SHP77 treated with DMSO at 0.1 percent for 48 hours (cell line): ENCODE measurements at regions not wholly inside any gene's neighbourhood (a gene's known extent, or its start where the extent isn't known, plus 50 kb on each side); places are given as distances from the start of the nearest gene placed in this dataset.
"Not testable (repeated sequence)": the region's sequence is repeated elsewhere in the genome, so short reads cannot be mapped to it uniquely, and the experiment has no call there.

Source experiments
- DNase-seq: peaks from one replicate; lab custom pipeline; 2025; lab: John Stamatoyannopoulos, UW

DNA sequence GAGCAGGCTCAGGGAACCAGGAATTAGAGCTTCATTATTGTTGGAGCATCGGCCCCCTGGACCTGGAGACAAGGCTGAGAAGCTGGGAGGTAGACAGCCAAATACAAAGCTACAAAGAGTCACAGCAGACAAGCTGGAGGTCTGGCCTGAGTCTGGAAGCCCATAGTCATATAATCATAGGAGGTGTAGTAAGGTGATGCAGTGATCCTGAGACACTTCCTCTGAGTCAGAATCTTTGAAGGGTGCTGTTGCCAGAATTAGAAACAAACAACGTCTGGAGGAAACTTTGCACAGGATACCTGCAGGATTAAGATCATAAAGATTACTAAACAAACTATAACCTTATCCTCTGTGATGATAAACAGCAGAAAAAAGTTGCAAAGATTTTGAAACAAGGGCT lies 213.8 kb downstream of the DSC3 start:
- DNase-seq = no peak

DNA sequence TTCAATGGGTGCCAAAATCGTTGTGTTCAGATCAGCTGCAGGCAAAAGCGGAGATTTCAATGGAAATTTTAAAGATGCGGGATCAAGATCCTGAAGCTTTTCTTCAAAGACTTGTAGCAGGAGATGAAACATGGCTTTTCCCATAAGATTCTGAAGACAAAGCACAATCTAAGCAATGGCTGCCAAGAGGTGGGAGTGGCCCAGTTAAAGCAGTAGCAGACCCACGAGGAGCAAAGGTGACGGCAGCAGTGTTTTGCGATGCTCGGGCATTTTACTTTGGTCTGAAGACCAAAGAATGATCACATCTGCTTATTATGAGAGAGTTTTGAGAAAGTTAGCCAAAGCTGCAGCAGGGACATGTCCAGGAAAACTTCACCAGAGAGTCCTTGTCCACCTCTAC lies 222.9 kb downstream of the DSC3 start:
- no peak for DNase-seq

DNA sequence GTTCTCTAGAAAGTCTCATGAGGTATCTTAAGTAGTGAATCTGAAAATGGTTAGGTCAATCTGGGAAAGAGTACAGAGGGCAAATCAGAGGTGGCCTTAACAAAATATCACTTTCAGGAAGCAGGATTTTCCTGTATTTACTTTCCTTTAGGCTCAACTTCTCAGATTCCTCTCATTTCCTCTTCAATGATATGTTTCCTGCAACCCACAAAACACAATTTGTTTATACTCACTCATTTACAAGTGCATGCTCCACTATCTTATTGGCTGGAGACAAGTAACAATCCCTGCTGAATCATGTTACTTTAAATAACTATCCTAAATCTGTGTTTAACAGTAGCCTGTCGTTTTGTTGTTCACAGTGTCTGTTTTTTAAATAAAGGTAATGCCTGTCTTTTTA lies 228.1 kb downstream of the DSC3 start:
- no peak for DNase-seq

DNA sequence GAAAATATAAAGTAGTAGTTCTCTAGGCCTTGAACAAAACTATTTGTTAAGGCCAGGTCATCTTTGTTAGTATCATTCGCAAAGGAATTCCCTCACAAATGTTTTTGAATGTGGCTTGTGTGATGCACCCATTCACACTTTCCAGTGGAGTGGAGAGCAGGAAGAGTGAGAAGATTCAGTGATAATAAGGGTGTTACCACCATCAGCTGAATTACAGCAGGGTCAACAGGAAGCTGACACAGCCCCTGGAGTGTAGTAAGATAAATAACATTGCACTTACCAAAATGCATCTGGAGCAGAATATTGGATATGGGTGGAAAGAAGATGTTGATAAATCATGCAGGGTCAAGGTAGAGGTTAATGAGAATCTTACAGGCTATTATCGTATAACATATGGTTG lies 231.0 kb downstream of the DSC3 start:
- DNase-seq = no peak

DNA sequence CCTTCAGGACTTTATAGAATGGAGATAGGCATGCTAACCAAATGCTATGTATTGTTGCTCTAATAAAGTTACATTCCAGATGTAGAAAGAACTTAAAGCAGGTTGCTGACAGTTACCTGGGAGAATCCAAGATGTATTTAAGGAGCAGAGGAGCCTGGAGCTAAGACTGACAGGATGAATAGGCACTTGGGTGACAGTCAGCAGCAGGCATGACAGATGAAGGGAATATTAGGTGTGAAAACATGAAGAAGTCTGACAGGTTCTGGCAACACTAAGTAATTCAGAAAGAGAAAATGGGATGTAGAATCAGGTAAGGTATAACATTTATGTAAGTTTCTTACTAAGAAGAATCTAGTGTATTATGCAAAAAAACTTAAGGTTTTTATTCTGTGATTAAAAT lies 232.0 kb downstream of the DSC3 start:
- DNase-seq = no peak

DNA sequence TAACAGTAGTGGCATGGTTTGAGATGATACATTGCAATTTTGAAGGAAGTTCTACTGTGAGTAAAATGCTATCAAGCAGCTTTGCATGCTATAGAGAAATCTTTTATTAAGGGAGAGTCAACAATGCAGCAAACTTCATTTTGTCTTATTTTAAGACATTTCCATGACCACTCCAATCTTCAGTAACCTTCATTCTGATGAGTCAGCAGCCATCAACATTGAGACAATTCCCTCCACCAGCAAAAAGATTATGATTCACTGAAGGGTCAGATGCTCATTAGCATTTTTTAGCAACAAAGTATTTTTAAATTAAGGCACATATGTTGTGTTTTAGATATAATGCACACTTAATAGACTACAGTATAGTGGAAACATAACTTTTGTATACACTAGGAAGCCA lies 235.7 kb downstream of the DSC3 start:
- DNase-seq = no peak

DNA sequence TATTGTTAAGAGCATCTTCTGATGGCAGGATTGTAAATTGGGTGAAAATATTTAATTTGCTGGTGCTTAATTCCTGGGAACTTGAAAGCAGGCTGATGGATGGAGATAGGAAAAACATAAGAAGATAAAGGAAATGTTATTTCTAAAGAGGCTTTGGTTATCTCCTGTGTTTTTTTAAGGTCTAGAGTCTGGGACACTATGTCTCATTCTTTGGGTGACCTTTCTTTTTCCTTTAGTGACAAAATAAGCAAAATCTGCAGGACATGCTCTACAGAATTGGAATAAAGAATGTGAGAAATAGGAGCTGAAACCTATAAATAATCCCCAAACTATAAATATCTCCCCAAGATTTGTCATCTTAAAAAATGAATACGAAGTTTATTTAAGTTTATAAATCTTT lies 241.7 kb downstream of the DSC3 start:
- DNase-seq = no peak

DNA sequence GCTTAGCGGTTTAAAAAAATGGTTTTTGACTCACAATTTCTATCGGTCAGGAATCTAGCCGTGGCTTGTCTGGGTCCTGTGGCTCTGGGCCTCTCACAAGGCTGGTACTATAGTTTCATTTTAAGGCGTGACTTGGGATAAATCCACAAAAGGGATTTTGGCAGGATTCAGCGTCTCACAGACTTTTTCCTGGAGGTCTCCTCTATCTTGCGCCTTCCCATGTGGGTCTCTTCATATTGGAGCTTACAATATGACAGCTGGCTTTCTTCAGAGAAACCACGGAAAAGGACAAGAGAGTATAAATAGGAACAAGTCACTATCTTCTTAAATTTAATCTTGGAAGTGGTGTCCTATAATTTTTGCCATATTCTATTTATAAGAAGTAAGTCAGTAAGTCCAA lies 250.5 kb downstream of the DSC3 start:
- no peak for DNase-seq

DNA sequence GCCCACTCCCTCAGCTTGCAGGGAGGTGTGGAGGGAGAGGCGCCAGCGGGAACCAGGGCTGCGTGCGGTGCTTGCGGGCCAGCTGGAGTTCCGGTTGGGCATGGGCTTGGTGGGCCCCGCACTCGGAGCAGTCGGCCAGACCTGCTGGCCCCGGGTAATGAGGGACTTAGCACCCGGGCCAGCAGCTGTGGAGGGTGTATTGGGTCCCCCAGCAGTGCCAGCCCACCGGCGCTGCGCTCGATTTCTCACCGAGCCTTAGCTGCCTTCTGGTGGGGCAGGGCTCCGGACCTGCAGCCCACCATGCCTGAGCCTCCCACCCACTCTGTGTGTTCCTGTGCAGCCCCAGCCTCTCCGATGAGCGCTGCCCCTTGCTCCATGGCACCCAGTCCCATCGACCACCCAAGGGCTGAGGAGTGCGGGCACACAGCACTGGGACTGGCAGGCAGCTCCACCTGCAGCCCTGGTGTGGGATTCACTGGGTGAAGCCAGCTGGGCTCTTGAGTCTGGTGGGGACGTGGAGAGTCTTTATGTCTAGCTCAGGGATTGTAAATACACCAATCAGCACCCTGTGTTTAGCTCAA lies 254.0 kb downstream of the DSC3 start:
- not testable (repeated sequence) for DNase-seq

DNA sequence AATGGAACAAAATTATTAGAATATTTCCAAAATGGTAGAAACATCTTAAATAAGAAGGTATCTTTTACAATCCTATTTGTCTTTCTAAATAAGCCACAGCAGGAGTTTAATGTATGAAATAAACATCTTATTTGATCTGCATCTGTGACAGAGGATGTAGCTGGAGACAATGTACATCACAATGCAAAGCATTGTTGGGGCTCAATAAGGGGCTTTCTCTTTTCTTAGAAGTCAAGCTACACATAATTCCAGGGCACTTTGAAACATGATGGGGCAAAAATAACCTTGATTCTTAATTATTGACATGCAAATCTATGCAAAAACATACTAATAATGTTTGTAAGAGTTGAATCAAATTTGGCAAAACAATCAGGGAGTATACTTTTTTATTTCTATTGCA lies 255.1 kb downstream of the DSC3 start:
- no peak for DNase-seq

DNA sequence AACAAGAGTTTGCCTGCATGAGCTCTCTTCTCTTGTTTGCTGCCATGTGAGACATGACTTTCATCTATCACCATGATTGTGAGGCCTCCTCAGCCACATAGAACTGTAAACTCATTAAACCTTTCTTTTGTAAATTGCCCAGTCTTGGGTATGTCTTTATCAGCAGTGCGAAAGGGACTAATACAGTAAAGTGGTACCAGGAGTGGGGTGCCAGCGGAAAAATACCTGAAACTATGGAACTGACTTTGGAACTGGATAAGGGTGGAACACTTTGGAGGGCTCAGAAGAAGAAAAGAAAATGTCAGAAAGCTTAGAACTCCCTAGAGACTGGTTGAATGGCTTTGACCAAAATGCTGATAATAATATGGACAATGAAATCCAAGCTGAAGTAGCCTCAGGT lies 260.9 kb downstream of the DSC3 start:
- no peak for DNase-seq

DNA sequence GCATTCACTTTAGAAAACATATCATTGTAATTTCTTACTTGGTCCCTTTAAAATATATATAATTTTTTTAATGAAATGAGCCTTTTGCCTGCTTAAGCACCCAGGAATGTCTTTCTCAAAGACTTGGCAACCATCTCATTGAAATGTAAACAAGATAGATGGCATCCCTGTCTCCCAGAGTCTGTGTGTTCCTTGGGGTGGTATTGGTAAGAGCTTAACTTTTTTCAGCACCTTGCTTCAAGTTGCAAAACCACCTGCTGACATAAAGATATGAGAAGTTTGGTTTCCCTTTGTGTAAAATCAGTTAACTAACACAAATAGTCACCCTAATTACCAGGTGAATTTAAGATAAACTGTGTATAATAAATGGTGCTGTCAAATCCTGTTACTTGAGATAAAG lies 266.9 kb downstream of the DSC3 start:
- DNase-seq = no peak

DNA sequence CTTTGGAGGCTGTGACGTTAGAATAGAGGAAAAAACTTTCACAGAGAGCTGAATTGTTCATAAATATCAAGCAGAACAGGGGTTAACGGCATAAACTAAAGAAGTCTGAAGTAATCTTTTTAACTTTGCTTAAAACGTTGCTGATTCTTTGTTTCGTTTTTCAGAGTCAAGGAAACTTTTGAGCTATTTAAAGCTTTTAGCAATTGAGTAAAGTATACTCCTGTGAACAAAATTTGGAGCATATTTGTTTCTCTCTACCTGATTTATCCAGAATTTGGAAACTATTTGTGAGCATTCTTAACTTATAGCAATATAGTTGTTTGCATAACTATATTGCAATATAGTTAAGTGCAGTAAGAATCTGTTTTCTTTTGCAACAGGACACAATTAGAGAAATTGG lies 270.4 kb downstream of the DSC3 start:
- DNase-seq = not testable (repeated sequence)

DNA sequence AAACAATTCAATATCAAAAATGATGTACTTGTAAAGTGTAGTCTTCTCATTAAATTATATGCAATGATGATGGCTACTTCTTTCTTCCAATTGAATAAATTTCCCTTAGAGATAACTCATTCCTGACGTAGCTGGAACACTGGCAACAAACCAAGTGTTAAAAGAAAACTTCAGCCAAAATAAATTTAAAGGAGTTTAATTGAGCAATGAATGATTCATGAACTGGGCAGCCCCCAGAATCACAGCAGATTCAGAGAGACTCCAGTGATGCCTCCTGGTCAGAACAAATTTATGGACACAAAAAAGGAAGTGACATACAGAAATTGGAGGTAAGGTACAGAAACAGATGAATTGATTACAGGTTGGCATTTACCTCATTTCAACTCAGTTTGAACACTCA lies 276.5 kb downstream of the DSC3 start:
- DNase-seq = no peak

DNA sequence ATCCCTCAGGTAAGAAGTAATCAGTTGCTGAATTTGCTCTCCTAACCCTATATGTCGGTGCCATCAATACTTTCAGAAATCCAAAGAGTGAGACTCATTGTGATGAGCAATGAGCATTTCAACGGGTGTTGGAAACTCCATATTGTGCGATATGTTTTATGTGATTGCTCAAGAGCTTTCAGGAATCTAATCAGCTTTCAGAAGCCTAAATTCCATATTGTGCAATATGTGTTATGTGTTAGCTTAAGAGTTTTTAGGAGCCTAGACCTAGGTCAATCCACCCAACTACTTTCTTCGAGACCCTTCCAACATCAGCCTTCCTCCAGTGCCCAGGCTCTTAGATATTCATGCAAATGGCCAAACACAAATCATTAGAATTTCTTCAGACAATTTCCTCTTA lies 277.3 kb downstream of the DSC3 start:
- DNase-seq = no peak

DNA sequence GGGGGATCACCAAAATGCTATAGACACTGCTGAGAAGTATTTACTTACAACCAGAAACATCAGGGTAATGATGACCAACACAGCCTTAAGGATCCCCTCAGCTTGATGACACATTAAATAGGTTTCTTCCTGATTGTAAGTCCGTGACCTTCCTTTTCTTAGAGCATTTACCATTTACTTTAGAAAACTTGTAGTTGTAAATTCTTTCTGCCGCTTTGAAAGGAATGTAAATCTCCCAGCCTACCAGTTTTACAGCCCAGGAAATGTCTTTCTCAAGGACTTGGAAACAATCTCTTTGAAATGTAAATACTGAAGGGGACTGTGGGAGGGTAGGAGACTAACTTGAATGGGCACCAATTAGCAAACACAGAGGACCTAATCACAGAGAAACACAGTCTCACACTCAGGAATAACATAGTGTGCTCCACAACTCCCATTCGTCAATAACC lies 278.6 kb downstream of the DSC3 start:
- no peak for DNase-seq

DNA sequence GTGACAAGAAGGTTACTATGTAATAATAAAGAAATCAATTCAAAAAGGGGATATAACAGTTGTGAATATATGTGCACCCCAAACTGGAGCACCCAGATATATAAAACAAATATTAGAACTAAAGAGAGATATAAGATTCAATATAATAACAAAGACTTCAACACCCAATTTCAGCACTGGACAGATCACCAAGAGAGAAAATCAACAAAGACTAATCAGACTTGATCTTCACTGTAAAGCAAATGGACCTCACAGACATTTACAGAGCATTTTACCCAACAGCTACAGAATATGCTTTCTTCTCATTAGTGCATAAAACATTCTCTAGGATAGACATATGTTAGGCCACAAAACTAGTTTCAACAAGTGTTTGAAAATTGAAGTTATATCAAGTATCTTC lies 287.7 kb downstream of the DSC3 start:
- no peak for DNase-seq

DNA sequence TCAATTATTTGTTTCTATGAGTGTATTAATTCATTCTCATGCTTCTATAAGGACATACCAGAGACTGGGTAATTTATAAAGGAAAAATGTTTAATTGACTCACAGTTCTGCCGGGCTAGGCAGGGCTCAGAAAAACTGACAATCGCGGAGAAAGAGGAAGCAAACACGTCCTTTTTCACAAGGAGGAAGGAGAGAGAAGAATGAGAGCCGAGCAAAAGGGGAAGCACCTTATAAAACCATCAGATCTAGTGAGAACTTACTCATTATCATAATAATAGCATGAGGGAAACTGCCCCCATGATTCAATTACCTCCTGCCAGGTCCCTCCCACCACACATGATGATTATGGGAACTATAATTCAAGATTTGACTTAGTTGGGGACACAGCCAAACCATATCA lies 294.0 kb downstream of the DSC3 start:
- DNase-seq = no peak

DNA sequence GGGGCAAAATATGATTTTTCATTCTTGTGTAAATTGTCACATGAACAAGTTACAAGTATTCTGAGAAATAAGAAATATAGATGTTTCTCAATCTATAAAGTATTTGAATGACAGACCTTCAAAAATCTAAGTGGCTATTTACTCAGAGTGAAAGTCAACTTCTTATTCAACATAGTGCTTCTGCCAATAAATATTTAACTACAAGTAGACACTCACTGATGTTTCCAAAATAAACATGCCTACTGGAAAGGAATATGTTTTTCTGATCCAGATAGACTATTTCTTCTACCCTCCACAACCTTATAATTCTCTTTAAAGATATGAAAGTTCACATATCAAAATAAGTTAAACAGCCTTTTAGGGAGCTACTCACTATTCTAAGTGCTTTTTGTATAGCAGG lies 296.3 kb downstream of the DSC3 start:
- no peak for DNase-seq

DNA sequence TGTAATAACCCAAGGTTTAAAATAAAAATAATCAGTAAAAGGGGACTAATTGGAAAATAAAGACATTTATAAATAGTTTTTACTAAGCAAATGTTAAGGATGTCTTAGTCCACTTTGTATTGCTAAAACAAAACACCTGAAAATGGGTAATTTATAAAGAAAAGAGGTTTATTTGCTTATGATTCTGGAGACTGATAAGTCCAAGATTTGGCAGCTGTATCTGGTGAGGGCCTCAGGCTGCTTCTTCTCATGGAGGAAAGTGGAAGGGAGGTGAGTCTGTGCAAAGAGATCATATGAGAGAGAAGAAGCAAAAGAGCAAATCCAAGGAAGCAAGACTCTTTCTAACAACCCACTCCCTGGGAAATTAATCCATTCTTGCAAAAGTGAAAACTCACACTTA lies 299.5 kb downstream of the DSC3 start:
- no peak for DNase-seq

DNA sequence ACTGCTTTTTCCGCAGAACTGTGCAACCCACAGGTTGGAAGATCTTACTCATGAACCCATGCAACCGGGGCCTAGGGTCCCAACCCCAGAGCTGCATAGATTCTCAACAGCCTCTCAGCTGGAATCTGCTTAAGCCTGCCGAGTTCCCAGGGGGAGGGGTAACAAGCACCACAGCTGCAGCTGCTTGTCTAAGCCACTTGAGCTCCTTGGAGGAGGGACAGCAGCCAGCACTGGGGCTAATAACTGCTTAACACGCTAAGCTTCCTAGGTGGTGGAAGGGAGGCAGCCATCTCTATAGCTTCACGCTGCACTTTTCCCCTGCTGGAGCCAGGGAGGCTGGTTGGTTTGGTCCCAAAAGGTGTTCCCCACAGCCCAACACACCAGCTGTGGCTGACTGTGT lies 311.6 kb downstream of the DSC3 start:
- DNase-seq = no peak

DNA sequence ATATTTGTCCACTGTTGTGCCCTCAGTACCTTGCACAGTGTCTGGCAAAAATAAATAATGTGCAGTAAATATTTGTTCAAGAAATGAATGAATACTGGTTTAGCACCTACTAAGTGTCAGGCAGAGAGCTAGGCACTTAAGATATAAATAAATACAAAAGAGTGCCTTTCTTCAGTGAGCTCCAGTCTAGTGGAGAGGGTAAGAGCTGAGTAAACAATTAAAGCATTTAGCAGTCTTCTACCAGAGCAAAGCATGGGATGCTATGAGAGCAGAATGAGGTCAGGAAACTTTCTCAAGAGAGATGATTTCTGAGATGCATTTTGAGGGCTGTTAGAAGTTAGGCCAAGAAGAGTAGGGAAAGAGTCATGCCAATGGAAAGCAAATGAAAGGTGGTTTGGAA lies 314.7 kb downstream of the DSC3 start:
- no peak for DNase-seq

DNA sequence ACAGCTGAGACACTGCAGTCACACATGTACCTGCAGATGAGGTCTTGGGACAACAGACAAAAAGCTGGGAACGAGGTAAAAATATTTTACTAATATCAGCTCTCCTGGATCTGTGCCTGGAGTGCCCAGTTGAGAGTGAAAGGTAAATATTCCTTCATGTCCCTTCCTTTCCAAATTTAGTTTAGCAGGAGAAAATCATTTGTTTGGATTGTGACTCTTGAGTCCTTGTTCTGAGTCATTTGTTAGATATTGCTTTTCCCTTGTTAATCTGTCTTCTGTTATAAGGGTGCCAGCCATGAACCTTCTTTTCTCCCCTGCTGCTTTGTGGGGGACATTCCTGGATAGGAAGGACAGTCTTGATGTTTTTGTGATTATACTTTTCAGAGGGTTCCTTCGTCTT lies 329.2 kb downstream of the DSC3 start:
- no peak for DNase-seq

DNA sequence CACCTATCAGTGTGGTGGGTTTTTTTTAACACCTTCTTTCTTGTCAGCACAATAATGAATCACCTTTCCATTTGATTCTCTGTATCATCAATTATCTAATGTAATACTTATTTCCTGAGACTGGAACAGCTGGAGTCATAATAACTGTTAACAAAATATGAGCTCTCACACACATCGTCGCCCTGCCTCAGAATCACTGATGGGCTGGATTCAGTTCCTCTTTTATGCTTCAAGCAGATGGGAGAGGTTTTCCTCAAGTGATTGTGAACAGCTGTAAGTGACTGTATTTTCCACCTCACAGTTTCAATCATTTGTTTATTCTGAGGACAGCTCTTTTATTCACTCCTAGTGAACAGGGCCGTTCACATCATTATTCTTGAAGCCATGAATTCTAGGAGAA lies 330.2 kb downstream of the DSC3 start:
- no peak for DNase-seq

DNA sequence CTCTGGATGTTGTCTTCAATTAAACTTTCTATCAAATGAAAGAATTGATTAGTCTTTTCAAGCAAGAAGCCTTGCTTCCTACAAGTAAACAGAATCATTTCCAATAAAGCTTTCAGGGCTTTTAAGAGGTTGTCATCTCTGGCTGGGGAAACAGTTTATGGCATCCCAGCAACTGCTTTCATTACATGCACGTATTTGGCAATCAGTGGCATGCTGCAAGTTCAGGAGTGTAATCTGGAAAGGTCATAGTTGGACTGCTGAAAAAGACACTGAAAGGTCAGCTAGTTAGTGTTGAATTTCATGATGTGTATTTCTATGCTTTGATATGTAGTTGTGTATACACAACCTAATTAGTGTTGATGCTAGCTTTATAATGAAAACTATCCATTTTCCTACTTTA lies 332.9 kb downstream of the DSC3 start:
- no peak for DNase-seq
